ENCODE measurements at regions not wholly inside any gene's neighbourhood (a gene's known extent, or its start where the extent isn't known, plus 50 kb on each side); places are given as distances from the start of the nearest gene placed in this dataset.

DNA sequence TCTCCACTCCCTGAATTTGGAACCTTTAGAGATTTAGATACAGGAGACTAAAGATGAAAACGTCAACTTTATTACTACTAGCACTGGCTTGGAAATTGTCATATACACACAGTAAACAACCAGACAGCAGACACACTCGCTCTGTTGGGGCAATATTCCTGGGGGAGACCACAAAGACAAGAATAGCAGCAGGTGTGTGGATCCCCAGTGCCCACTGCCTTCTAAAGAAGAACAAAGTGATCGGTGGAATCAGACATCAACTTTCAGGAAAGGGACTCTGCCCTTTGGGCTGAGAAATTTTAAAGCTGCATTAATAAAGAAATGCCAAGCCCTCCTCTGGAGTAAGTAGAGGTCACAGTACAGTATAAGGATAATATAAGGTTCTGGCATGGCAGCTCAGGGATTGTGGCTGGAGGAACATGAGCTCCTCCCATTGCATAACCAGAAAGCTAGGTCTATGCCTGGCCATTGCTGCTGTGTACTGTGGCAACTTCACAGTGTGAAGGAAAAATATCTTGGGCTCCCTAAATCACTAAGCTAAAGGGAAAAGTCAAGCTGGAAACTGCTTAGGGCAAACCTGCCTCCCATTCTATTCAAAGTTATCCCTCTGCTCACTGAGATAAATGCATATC is 57.1 kb upstream of the ANKRD1 start:
- TF ChIP-seq TAF1 (IDR thresholded peaks at IDR 0.05; ENCODE audit: borderline replicate concordance, insufficient read depth, low read length) (no peak), POLR2AphosphoS5 (IDR thresholded peaks at IDR 0.05; ENCODE audit: low read depth, low read length) (no peak)
- TF ChIP-seq, protein P1, sequence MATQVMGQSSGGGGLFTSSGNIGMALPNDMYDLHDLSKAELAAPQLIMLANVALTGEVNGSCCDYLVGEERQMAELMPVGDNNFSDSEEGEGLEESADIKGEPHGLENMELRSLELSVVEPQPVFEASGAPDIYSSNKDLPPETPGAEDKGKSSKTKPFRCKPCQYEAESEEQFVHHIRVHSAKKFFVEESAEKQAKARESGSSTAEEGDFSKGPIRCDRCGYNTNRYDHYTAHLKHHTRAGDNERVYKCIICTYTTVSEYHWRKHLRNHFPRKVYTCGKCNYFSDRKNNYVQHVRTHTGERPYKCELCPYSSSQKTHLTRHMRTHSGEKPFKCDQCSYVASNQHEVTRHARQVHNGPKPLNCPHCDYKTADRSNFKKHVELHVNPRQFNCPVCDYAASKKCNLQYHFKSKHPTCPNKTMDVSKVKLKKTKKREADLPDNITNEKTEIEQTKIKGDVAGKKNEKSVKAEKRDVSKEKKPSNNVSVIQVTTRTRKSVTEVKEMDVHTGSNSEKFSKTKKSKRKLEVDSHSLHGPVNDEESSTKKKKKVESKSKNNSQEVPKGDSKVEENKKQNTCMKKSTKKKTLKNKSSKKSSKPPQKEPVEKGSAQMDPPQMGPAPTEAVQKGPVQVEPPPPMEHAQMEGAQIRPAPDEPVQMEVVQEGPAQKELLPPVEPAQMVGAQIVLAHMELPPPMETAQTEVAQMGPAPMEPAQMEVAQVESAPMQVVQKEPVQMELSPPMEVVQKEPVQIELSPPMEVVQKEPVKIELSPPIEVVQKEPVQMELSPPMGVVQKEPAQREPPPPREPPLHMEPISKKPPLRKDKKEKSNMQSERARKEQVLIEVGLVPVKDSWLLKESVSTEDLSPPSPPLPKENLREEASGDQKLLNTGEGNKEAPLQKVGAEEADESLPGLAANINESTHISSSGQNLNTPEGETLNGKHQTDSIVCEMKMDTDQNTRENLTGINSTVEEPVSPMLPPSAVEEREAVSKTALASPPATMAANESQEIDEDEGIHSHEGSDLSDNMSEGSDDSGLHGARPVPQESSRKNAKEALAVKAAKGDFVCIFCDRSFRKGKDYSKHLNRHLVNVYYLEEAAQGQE (IDR thresholded peaks at IDR 0.05; ENCODE audit: insufficient read depth in 1 of 2, low read depth in 2 of 2, low read length in 2 of 2) = no peak
